HepG2 (cell line): ENCODE measurements at regions not wholly inside any gene's neighbourhood (a gene's known extent, or its start where the extent isn't known, plus 50 kb on each side); places are given as distances from the start of the nearest gene placed in this dataset.

Experiments
- CTCF ChIP-seq: sonication (generic); formaldehyde crosslinking; IDR thresholded peaks from 2 replicates; pipeline ENCODE4 v1.5.0; 2020; ENCODE audit warnings: mild to moderate bottlenecking, missing genetic modification reagents, moderate library complexity
- ESRRA ChIP-seq: sonication (generic); formaldehyde crosslinking; IDR thresholded peaks from 2 replicates; pipeline ENCODE4 v1.5.1; 2020; ENCODE audit warnings: mild to moderate bottlenecking, low read depth, missing genetic modification reagents
- KDM5B ChIP-seq: sonication (generic); formaldehyde crosslinking; IDR thresholded peaks from 2 replicates; pipeline ENCODE4 v1.4.0; 2020; ENCODE audit warnings: missing genetic modification reagents, mild to moderate bottlenecking, borderline replicate concordance
- POLR2AphosphoS5 ChIP-seq: IDR thresholded peaks from 2 replicates; pipeline ENCODE4 v1.6.1; 2012; ENCODE audit warnings: low read depth, low read length
- ZBTB7B ChIP-seq: sonication (generic); formaldehyde crosslinking; IDR thresholded peaks from 2 replicates; pipeline ENCODE4 v1.4.0; 2020; ENCODE audit warnings: missing genetic modification reagents

DNA sequence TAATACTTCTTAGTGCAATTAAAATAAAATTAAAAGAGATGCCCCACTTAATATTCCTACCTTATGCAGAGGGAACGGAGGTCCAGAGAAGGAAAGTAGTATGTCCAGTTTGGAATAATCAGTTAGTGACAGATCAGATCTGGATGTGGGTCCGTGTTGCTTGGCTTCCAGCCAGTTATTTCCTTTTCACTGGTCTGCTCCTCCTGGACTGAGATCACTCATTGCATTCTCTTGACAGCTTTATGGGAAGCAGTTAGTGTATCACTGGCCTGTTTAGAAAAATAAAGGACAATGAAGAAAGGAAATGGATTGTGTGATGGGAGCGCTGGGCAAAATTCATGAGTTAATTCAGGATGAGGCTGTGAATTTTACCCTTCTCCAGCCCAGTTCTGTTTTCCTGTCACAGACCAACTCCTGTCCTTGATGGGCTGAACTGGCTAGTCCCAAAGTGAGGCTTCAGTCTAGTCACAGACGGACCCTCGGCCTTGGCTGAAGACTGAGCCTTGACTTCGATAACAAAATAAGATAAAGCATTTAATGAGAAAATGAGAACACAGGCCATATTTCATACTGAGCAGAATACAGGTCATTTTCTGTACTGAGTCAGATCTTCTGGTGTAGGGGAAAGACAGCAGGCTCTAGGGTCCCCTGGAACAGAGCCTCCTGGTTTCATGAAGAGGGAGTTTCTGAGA is 85.2 kb upstream of the TRABD2B start:
- no peak for TF ChIP-seq KDM5B
- no peak for TF ChIP-seq ESRRA (CRISPR knock-in tag)
- TF ChIP-seq CTCF (CRISPR knock-in tag), result no peak
- TF ChIP-seq ZBTB7B (CRISPR knock-in tag), result no peak
- no peak for TF ChIP-seq POLR2AphosphoS5
